GM19395 (cell line): ENCODE measurements at regions not wholly inside any gene's neighbourhood (a gene's known extent, or its start where the extent isn't known, plus 50 kb on each side); places are given as distances from the start of the nearest gene placed in this dataset.
"Not testable (repeated sequence)": the region's sequence is repeated elsewhere in the genome, so short reads cannot be mapped to it uniquely, and the experiment has no call there.

Experiments used
- ATAC-seq: cut with Tn5 transposase; IDR thresholded peaks from one replicate; pipeline ENCODE4 v1.9.1; 2021; ENCODE audit warnings: mild to moderate bottlenecking, moderate library complexity; ENCODE audit not compliant: unreplicated experiment

GRCh38 chr12:54716261-54716660, 68.1 kb upstream of the DCD start:
- no peak for ATAC-seq

GRCh38 chr12:54713876-54714275, 65.7 kb upstream of the DCD start:
- ATAC-seq: not testable (repeated sequence)

GRCh38 chr12:54711669-54712068, 63.5 kb upstream of the DCD start:
- no peak for ATAC-seq

- ATAC-seq: no peak
Measured at GRCh38 chr12:54708826-54709225, 60.7 kb upstream of the DCD start.

GRCh38 chr12:54704202-54704601, 56.0 kb upstream of the DCD start:
- ATAC-seq: no peak

- ATAC-seq: no peak
Measured at GRCh38 chr12:54701940-54702592, 53.9 kb upstream of the DCD start.

GRCh38 chr12:54700849-54701248, 52.7 kb upstream of the DCD start:
- ATAC-seq: no peak

GRCh38 chr12:54700301-54700700, 52.1 kb upstream of the DCD start:
- ATAC-seq: no peak
